Adrenal gland (tissue), 9 donors: ENCODE measurements at regions not wholly inside any gene's neighbourhood (a gene's known extent, or its start where the extent isn't known, plus 50 kb on each side); places are given as distances from the start of the nearest gene placed in this dataset.

Experiments used
- DNase-seq, 7 donors: peaks; one replicate each; pipeline ENCODE4 v3.0.0-alpha.2; 2019 to 2020
- H3K27ac ChIP-seq, 5 donors: fragments of 200-600 bp; sonication (generic) in 4 of 5; 1 replicate in 3 of 5; 2 replicates in 2 of 5; pipeline versions ENCODE4 v1.5.1 to v1.8.0; 2016 to 2020; ENCODE audit warnings: mild to moderate bottlenecking in 1 of 5
- H3K27me3 ChIP-seq: fragments of 200-600 bp; 2 replicates; pipeline ENCODE4 v1.8.0; 2021
- H3K36me3 ChIP-seq, 2 donors: fragments of 200-600 bp; replicated peaks in 1 of 2; 1 replicate in 1 of 2; 2 replicates in 1 of 2; pipeline versions ENCODE4 v1.5.1 to v1.8.0; 2018 to 2022
- H3K4me1 ChIP-seq, 2 donors: fragments of 200-600 bp; replicated peaks in 1 of 2; 1 replicate in 1 of 2; 2 replicates in 1 of 2; pipeline versions ENCODE4 v1.5.1 to v1.8.0; 2018 to 2021
- H3K4me3 ChIP-seq, 4 donors: fragments of 200-600 bp; sonication (generic) in 3 of 4; one replicate each; pipeline ENCODE4 v1.5.1; 2016 to 2018
- H3K9me3 ChIP-seq, 3 donors: fragments of 200-600 bp; sonication (generic) in 1 of 3; replicated peaks in 1 of 3; 1 replicate in 2 of 3; 2 replicates in 1 of 3; pipeline versions ENCODE4 v1.5.1 to v1.8.0; 2016 to 2021
- CTCF ChIP-seq, 6 experiments: fragments of 450-650 bp in 4 of 6; fragments of 200-600 bp in 2 of 6; sonication (generic) in 1 of 6; IDR thresholded peaks; 1 replicate in 5 of 6; 2 replicates in 1 of 6; pipeline versions ENCODE4 v1.5.1 to v1.8.0; 2016 to 2021; ENCODE audit warnings: antibody characterized with exemption in 6 of 6, mild to moderate bottlenecking in 2 of 6, moderate library complexity in 1 of 6
- POLR2A ChIP-seq, 2 donors: fragments of 450-650 bp; IDR thresholded peaks; one replicate each; pipeline ENCODE4 v1.6.1; 2017; ENCODE audit warnings: antibody characterized with exemption in 2 of 2, mild to moderate bottlenecking in 2 of 2, moderate library complexity in 1 of 2
- WGBS, 4 donors: extraction: QIAGEN DNeasy Blood & Tissue Kit in 2 of 4; methylation state at CpG; one replicate each; pipeline versions ENCODE4 v1.1.5 to v1.1.7; 2013 to 2017; 5-methylcytosine and 5-hydroxymethylcytosine counted together
- intact Hi-C, 2 donors: fragments of 100-400 bp; cut with DNase I; formaldehyde crosslinking; loops; one replicate each; pipeline versions ENCODE4 v1.14.1 to v1.15.0; 2022 to 2023
- donor health status: healthy with polysubstance abuse.
- donor health status: Bipolar disorder and iron deficiency.
- donor health status: DM: yes; HTN: yes; CAD: no.
- donor health status: DM: no; HTN: no; CAD: no.
- donor health status: DM: no; HTN: no; CAD: no.

DNA sequence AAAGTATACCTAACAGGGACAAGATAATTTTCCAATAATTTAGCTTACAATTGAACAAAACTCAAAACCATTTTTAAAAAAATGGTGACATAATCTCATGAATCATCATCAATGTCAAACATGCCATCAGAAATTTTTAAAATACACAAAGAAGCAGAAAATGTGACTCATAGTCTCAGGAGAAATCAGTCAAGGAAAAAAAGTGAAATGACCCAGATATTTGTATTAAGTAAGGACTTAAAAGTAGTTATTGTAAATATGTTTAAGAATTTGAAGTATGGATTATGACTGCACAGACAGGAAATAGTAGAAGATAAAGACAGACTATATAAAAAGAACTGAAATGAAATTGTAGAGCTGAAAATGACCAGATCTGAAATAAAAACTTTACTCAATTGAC is 473.9 kb upstream of the SYT4 start:
- TF ChIP-seq CTCF (IDR thresholded peaks at IDR 0.05) = no peak
- TF ChIP-seq POLR2A (IDR thresholded peaks at IDR 0.05) = no peak
- Histone ChIP-seq H3K4me3 (no peak overlapping the region), H3K9me3 (peaks cover 0 to 6% (median 0%) of the 10 kb centered on the region in 3 donors), H3K27ac (no peak overlapping the region), H3K4me1 (no peaks in the 10 kb centered on the region), H3K36me3 (no peaks in the 10 kb centered on the region), H3K27me3 (no peaks in the 10 kb centered on the region)
- no peak for DNase-seq
- intact Hi-C loops = no loop called here

- Histone ChIP-seq H3K9me3 (peaks cover 0 to 6% (median 0%) of the 10 kb centered on the region in 3 donors), H3K4me1 (no peaks in the 10 kb centered on the region), H3K4me3 (no peak overlapping the region), H3K27me3 (no peaks in the 10 kb centered on the region), H3K36me3 (no peaks in the 10 kb centered on the region), H3K27ac (no peak overlapping the region)
- DNase-seq = no peak
- intact Hi-C loops = no loop called here
- 64 to 78% (median 76%) methylated on average over 2 of the region's 2 CpGs for WGBS, 4 donors
- TF ChIP-seq CTCF (IDR thresholded peaks at IDR 0.05) = no peak
- TF ChIP-seq POLR2A (IDR thresholded peaks at IDR 0.05) = no peak
Observed at GRCh38 chr18:43751835-43752234, 474.5 kb upstream of the SYT4 start.

- Histone ChIP-seq H3K27ac (no peak overlapping the region), H3K4me3 (no peak overlapping the region), H3K4me1 (no peaks in the 10 kb centered on the region), H3K36me3 (no peaks in the 10 kb centered on the region), H3K9me3 (no peaks in the 10 kb centered on the region), H3K27me3 (no peaks in the 10 kb centered on the region)
- intact Hi-C loops = no loop called here
- TF ChIP-seq CTCF (IDR thresholded peaks at IDR 0.05) (no peak), POLR2A (IDR thresholded peaks at IDR 0.05) (no peak)
- DNase-seq = no peak
- WGBS, 4 donors = 4 to 17% (median 9%) methylated on average over 1 of the region's 1 CpG
Observed at GRCh38 chr18:43757273-43757672, 480.0 kb upstream of the SYT4 start.

DNA sequence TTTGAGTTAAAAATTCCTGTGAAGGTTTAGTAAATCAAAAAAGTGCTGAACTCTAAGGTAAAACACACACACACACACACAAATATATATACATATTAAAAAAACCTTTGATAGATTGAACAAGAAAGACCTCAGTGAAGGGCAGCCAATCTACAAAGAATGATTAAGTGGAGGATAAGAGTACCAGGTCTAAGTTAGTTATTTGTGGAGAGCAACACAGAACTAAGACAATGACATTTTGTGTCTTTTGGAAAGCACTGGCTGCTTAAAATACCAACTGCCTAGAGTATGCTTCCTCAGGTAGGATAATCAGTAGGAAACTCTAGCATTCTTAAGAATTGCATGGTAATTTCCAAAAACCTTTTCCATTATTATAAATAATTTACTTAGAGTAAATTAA is 481.4 kb upstream of the SYT4 start:
- no peak for DNase-seq
- Histone ChIP-seq H3K4me3 (no peak overlapping the region), H3K27ac (no peak overlapping the region), H3K4me1 (no peaks in the 10 kb centered on the region), H3K27me3 (no peaks in the 10 kb centered on the region), H3K9me3 (no peaks in the 10 kb centered on the region), H3K36me3 (no peaks in the 10 kb centered on the region)
- intact Hi-C loops = no loop called here
- TF ChIP-seq POLR2A (IDR thresholded peaks at IDR 0.05) (no peak), CTCF (IDR thresholded peaks at IDR 0.05) (no peak)
